ENCODE measurements at regions not wholly inside any gene's neighbourhood (a gene's known extent, or its start where the extent isn't known, plus 50 kb on each side); places are given as distances from the start of the nearest gene placed in this dataset.

DNA sequence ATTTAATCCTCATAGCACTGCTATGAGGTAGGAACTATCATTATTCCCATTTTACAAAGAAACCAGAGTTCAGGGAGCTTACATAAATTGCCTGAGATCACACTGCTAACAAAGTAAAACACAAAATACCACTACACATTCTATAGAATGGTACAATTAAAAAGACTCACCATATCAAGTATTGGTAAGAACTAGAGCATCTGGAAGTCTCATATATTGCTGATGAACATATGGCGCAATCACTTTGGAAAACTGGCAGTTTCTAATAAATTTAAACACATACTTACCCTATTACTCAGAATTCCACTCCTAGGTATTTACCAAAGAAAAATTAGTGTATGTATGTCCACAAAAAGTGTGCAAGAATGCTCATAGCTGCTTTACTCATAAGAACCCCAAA, 261.5 kb downstream of the RRAGC start:
- DNase-seq (ENCODE audit: low read depth in 1 of 2, low spot score in 1 of 2) = no peak
- no peak overlapping the region for H3K4me3 ChIP-seq (replicated peaks; ENCODE audit: insufficient read depth, low read length)
- no peak overlapping the region for H3K27ac ChIP-seq (replicated peaks)
- TF ChIP-seq SPI1 (IDR thresholded peaks at IDR 0.05; ENCODE audit: borderline replicate concordance, low read depth) (no peak), POLR2AphosphoS5 (IDR thresholded peaks at IDR 0.05; ENCODE audit: low read depth) (no peak), REST (IDR thresholded peaks at IDR 0.05; ENCODE audit: insufficient replicate concordance, low read depth) (no peak), CTCF (IDR thresholded peaks at IDR 0.05; ENCODE audit: insufficient read depth, low read length) (no peak), GABPA (IDR thresholded peaks at IDR 0.05; ENCODE audit: low read depth) (no peak)
- no peaks in the 10 kb centered on the region for H3K27me3 ChIP-seq (ENCODE audit: insufficient read depth, poor library complexity, severe bottlenecking)

- Histone ChIP-seq H3K4me3 (replicated peaks; ENCODE audit: insufficient read depth, low read length) (no peak overlapping the region), H3K27ac (replicated peaks) (no peak overlapping the region), H3K27me3 (ENCODE audit: insufficient read depth, poor library complexity, severe bottlenecking) (no peaks in the 10 kb centered on the region)
- DNase-seq (ENCODE audit: low read depth in 1 of 2, low spot score in 1 of 2) = no peak
- TF ChIP-seq POLR2AphosphoS5 (IDR thresholded peaks at IDR 0.05; ENCODE audit: low read depth) (no peak), REST (IDR thresholded peaks at IDR 0.05; ENCODE audit: insufficient replicate concordance, low read depth) (no peak), CTCF (IDR thresholded peaks at IDR 0.05; ENCODE audit: insufficient read depth, low read length) (no peak), GABPA (IDR thresholded peaks at IDR 0.05; ENCODE audit: low read depth) (no peak), SPI1 (IDR thresholded peaks at IDR 0.05; ENCODE audit: borderline replicate concordance, low read depth) (no peak)
These were observed 270.5 kb downstream of the RRAGC start for GRCh38 chr1:38589036-38589435.

GRCh38 chr1:38587766-38588165, 271.8 kb downstream of the RRAGC start:
- TF ChIP-seq CTCF (IDR thresholded peaks at IDR 0.05; ENCODE audit: insufficient read depth, low read length) = no peak
- no peak for TF ChIP-seq GABPA (IDR thresholded peaks at IDR 0.05; ENCODE audit: low read depth)
- no peak for TF ChIP-seq SPI1 (IDR thresholded peaks at IDR 0.05; ENCODE audit: borderline replicate concordance, low read depth)
- no peak for TF ChIP-seq REST (IDR thresholded peaks at IDR 0.05; ENCODE audit: insufficient replicate concordance, low read depth)
- TF ChIP-seq POLR2AphosphoS5 (IDR thresholded peaks at IDR 0.05; ENCODE audit: low read depth) = no peak
- no peak overlapping the region for H3K27ac ChIP-seq (replicated peaks)
- H3K4me3 ChIP-seq (replicated peaks; ENCODE audit: insufficient read depth, low read length) = no peak overlapping the region
- no peaks in the 10 kb centered on the region for H3K27me3 ChIP-seq (ENCODE audit: insufficient read depth, poor library complexity, severe bottlenecking)
- no peak for DNase-seq (ENCODE audit: low read depth in 1 of 2, low spot score in 1 of 2)

Data from HL-60 (cell line).